GM12878 (cell line): ENCODE measurements at regions not wholly inside any gene's neighbourhood (a gene's known extent, or its start where the extent isn't known, plus 50 kb on each side); places are given as distances from the start of the nearest gene placed in this dataset.

ENCODE experiments used
- ATAC-seq: fragments of 200-7000 bp; cut with Tn5 transposase; 3 replicates; pipeline ENCODE4 v1.9.1; 2020; ENCODE audit warnings: mild to moderate bottlenecking, moderate library complexity
- BruUV-seq: library from RNA; stranded (reverse); fragments of 400-500 nt; replicated peaks from 2 replicates; lab custom pipeline; 2021; lab: Mats Ljungman, UMichigan
- CTCF ChIA-PET: fragments of 300-600 bp; sonication (Branson Sonifier 250); formaldehyde crosslinking; extraction: SDS; loops from one replicate; lab custom pipeline; 2021; ENCODE audit warnings: inconsistent platforms; lab: Yijun Ruan, JAX
- POLR2A ChIA-PET: fragments of 350-600 bp; formaldehyde crosslinking; extraction: SDS; loops from one replicate; lab custom pipeline; 2021; ENCODE audit warnings: inconsistent platforms; lab: Charles Lee
- RAD21 ChIA-PET: fragments of 300-600 bp; sonication (Branson Sonifier 250); formaldehyde crosslinking; loops from one replicate; lab custom pipeline; 2023; ENCODE audit warnings: antibody characterized with exemption; ENCODE audit not compliant: unreplicated experiment; lab: Charles Lee
- SMC1A ChIA-PET: fragments of 300-600 bp; sonication (Branson Sonifier 250); formaldehyde crosslinking; loops from one replicate; lab custom pipeline; 2023; ENCODE audit not compliant: unreplicated experiment, uncharacterized antibody; lab: Charles Lee
- DNase-seq: peaks from one replicate; pipeline ENCODE4 v3.0.0-alpha.2; 2011; ENCODE audit warnings: low read depth, low spot score
- FAIRE-seq: peaks from 3 replicates; lab custom pipeline; 2011; peaks lifted over from hg19 to GRCh38; lab: Jason Lieb, UNC
- H2AFZ ChIP-seq: 2 replicates; pipeline ENCODE4 v1.6.0; 2011; ENCODE audit warnings: low read depth, low read length, control low read depth; ENCODE audit not compliant: control insufficient read depth
- H3K27ac ChIP-seq: 2 replicates; pipeline ENCODE4 v1.5.1; 2011; ENCODE audit warnings: control low read depth; ENCODE audit not compliant: control insufficient read depth, insufficient read depth
- H3K27me3 ChIP-seq, 2 experiments: replicated peaks in 1 of 2; 2 replicates each; pipeline versions ENCODE4 v1.6.0 to v1.6.1; 2011; ENCODE audit warnings: low read length in 1 of 2; ENCODE audit not compliant: control insufficient read depth in 2 of 2, insufficient read depth in 2 of 2
- H3K36me3 ChIP-seq, 2 experiments: 2 replicates each; pipeline ENCODE4 v1.5.1; 2011; ENCODE audit warnings: low read length in 1 of 2; ENCODE audit not compliant: control insufficient read depth in 2 of 2, insufficient read depth in 2 of 2
- H3K4me1 ChIP-seq: 2 replicates; pipeline ENCODE4 v1.6.1; 2011; ENCODE audit warnings: mild to moderate bottlenecking, low read length, moderate library complexity, mixed read lengths; ENCODE audit not compliant: control insufficient read depth, insufficient read depth
- H3K4me2 ChIP-seq: 2 replicates; pipeline ENCODE4 v1.6.0; 2011; ENCODE audit warnings: control low read depth; ENCODE audit not compliant: control insufficient read depth, insufficient read depth
- H3K4me3 ChIP-seq: fragments of 200-600 bp; sonication (generic); 2 replicates; pipeline ENCODE4 v1.5.1; 2016
- H3K79me2 ChIP-seq: 2 replicates; pipeline ENCODE4 v1.6.0; 2011; ENCODE audit warnings: low read length; ENCODE audit not compliant: control insufficient read depth, insufficient read depth
- H3K9ac ChIP-seq: 2 replicates; pipeline ENCODE4 v1.8.0; 2011; ENCODE audit warnings: low read length, control low read depth, mixed read lengths; ENCODE audit not compliant: control insufficient read depth, insufficient read depth
- H3K9me3 ChIP-seq: replicated peaks from 3 replicates; pipeline ENCODE4 v1.5.1; 2011; ENCODE audit warnings: mild to moderate bottlenecking, low read length; ENCODE audit not compliant: control insufficient read depth, insufficient read depth
- H4K20me1 ChIP-seq: 2 replicates; pipeline ENCODE4 v1.6.0; 2011; ENCODE audit not compliant: control insufficient read depth, insufficient read depth
- BMI1 ChIP-seq: fragments of 450-650 bp; IDR thresholded peaks from 2 replicates; pipeline ENCODE4 v1.6.1; 2016; ENCODE audit warnings: mild to moderate bottlenecking, moderate library complexity, borderline replicate concordance
- CEBPB ChIP-seq, 2 experiments: fragments of 150-350 bp in 1 of 2; IDR thresholded peaks; 2 replicates each; pipeline ENCODE4 v1.6.1; 2012 to 2014; ENCODE audit warnings: low read depth in 2 of 2, low read length in 2 of 2, borderline replicate concordance in 1 of 2, inconsistent platforms in 1 of 2
- NR2F1 ChIP-seq: fragments of 450-650 bp; conservative IDR thresholded peaks from 2 replicates; pipeline ENCODE4 v1.6.1; 2017; ENCODE audit warnings: mild to moderate bottlenecking
- RUNX3 ChIP-seq: IDR thresholded peaks from 2 replicates; pipeline ENCODE4 v1.6.1; 2012; ENCODE audit warnings: low read length, inconsistent platforms
- SMC3 ChIP-seq: IDR thresholded peaks from 2 replicates; pipeline ENCODE4 v1.6.1; 2011; ENCODE audit warnings: low read length, improper control_type of control experiment, borderline replicate concordance
- ZBED1 ChIP-seq: IDR thresholded peaks from 2 replicates; pipeline ENCODE4 v1.6.1; 2016; ENCODE audit warnings: borderline replicate concordance
- WGBS: methylation state at CpG from one replicate; pipeline ENCODE4 v1.1.6; 2016; ENCODE audit warnings: low lambda C conversion rate; ENCODE audit not compliant: insufficient replicate concordance, insufficient coverage; ENCODE audit errors: missing lambda C conversion rate; 5-methylcytosine and 5-hydroxymethylcytosine counted together
- in situ Hi-C: fragments of 300-500 bp; cut with MboI; formaldehyde crosslinking; loops from 9 replicates; pipeline ENCODE4 v1.14.3; 2018; ENCODE audit warnings: mixed read lengths
- intact Hi-C: fragments of 100-400 bp; cut with micrococcal nuclease; formaldehyde crosslinking; loops from one replicate; pipeline ENCODE4 v1.14.2; 2022; ENCODE audit not compliant: unreplicated experiment

DNA sequence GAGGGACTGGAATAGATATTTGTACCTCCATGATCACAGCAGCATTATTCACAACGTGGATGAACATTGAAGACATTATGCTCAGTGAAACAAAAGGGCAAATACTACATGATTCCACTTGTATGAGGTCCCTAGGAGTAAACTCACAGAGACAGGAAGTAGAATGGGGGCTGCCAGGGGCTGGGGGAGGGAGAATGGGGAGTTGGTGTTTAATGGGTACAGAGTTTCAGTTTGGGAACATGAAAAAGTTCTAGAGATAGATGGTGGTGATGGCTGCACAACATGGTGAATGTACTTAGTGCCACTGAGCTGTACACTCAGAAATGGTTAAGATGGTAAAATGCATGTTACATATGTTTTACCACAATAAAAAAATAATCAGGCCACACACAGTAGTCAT, 164.3 kb upstream of the RREB1 start:
- Histone ChIP-seq H3K4me1 (no peaks in the 10 kb centered on the region), H3K36me3 (no peaks in the 10 kb centered on the region)
- intact Hi-C loops (no loop called here), in situ Hi-C loops (no loop called here)
- POLR2A ChIA-PET, result no interaction called here
- no TSS peak for BruUV-seq
- no peak for TF ChIP-seq NR2F1
- TF ChIP-seq, all 136 proteins: peak for 0
- no peak for DNase-seq
- SMC1A ChIA-PET, result interaction anchor here (0.7 to 1.3 kb wide), 3 partner anchors 10 to 220 kb away, joined by 3 to 4 read pairs (median 3); no protein-coding TSS in a partner anchor
- WGBS, result 33% methylated on average over 1 of the region's 1 CpG
- Histone ChIP-seq H3K27me3 (no peaks in the 10 kb centered on the region), H3K9me3 (no peaks in the 10 kb centered on the region), H3K4me2 (no peak overlapping the region), H3K4me3 (0 out of 2 replicates have a peak overlapping the region, but pooled peaks have one; percentile 0), H3K9ac (no peak overlapping the region), H4K20me1 (no peaks in the 10 kb centered on the region), H3K27ac (no peak overlapping the region), H3K79me2 (no peaks in the 10 kb centered on the region), H2AFZ (peak overlapping the region; percentile 9)
- CTCF ChIA-PET, result interaction anchor here (0.7 kb wide), 1 partner anchor 946 kb away, joined by 3 read pairs; no protein-coding TSS in a partner anchor
- RAD21 ChIA-PET, result no interaction called here
- ATAC-seq, result peak; percentile 48
- FAIRE-seq, result no peak

DNA sequence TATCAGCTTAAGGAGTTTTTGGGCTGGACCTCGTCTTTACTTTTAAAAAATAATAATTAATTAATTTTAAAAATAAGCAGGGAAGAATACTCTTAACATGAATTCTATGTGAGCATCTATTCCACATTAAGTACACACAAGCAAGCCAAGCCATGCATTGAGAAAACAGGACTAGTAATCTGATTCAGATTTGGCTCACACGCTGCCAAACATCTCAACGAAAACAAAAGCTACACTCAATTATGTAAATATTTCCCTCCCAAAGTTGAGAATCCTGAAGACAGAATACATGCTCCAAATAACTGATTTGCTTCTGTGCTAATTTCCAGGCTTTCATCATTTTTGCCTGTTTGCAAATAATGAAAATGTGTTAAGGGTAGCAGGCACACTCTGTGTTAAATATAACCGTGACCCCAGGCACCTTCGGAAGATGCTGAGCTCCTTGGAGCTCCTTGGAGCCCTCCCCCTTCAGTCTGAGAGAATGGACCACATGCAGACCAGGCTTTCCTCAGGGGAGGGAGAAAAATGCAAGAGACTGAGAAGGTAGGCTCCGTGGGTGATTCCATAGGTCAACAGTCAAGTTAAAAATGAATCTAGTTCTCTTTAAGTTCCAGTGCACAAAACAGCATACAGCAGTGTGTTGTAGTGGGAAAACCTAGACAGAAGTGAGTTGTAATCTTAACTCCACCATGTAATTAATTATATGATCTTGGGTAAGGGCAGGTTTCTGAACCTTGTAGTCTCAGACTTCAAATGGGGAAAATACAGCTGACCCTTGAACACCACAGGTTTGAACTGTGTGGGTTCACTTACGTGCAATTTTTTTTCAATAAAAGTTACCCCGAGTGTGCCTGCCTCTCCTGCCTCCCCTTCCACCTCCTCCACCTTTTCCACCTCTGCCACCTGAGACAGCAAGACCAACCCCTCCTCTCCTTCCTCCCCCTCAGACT, 161.3 kb upstream of the RREB1 start:
- 50% methylated on average over 8 of the region's 8 CpGs for WGBS
- CTCF ChIA-PET, result no interaction called here
- no peak overlapping the region for H3K9ac ChIP-seq

More for the DNA sequence above, 161.3 kb upstream of the RREB1 start:
- RAD21 ChIA-PET, result no interaction called here
- H3K36me3 ChIP-seq, result no peaks in the 10 kb centered on the region
- FAIRE-seq (no peak), ATAC-seq (no peak)
- peaks cover 4% of the 10 kb centered on the region; the same call in 2 of the 3 replicates for H3K9me3 ChIP-seq
- no peak overlapping the region for H3K27ac ChIP-seq
- H2AFZ ChIP-seq, result no peak overlapping the region
- H3K79me2 ChIP-seq, result no peaks in the 10 kb centered on the region
- intact Hi-C loops, result no loop called here
- no peaks in the 10 kb centered on the region for H3K4me1 ChIP-seq
- TF ChIP-seq RUNX3 (no peak), ZBED1 (no peak), NR2F1 (0 out of 2 replicates have a peak, but pooled peaks have one; percentile 27), CEBPB (IDR thresholded peaks at IDR 0.05; ENCODE audit: borderline replicate concordance in 1 of 2, low read depth in 2 of 2, low read length in 2 of 2) (no peak), BMI1 (no peak), SMC3 (no peak)
- TF ChIP-seq, all 136 proteins: peak for 1
- Histone ChIP-seq H3K4me2 (no peak overlapping the region), H3K4me3 (no peak overlapping the region), H3K27me3 (no peaks in the 10 kb centered on the region), H4K20me1 (no peaks in the 10 kb centered on the region)
- in situ Hi-C loops, result no loop called here
- DNase-seq, result no peak
- ChIA-PET SMC1A (no interaction called here), POLR2A (no interaction called here)
- BruUV-seq, result no TSS peak
